Neural crest cell (in vitro differentiated cells): ENCODE measurements at regions not wholly inside any gene's neighbourhood (a gene's known extent, or its start where the extent isn't known, plus 50 kb on each side); places are given as distances from the start of the nearest gene placed in this dataset.
"Not testable (repeated sequence)": the region's sequence is repeated elsewhere in the genome, so short reads cannot be mapped to it uniquely, and the experiment has no call there.

Experiments used
- DNase-seq: peaks from one replicate; pipeline ENCODE4 v3.0.0; 2021; ENCODE audit warnings: low read depth, mixed read lengths, low spot score
- H3K27ac Mint-ChIP-seq: one replicate; pipeline ENCODE4 v1.8.0; 2021; ENCODE audit warnings: mild to moderate bottlenecking, mixed read lengths; ENCODE audit not compliant: unreplicated experiment
- H3K27me3 Mint-ChIP-seq: 2 replicates; pipeline ENCODE4 v1.8.0; 2021; ENCODE audit warnings: low read depth, mild to moderate bottlenecking, mixed read lengths
- H3K36me3 Mint-ChIP-seq: 2 replicates; pipeline ENCODE4 v1.8.0; 2021; ENCODE audit warnings: low read depth, mild to moderate bottlenecking, mixed read lengths
- H3K4me1 Mint-ChIP-seq: 2 replicates; pipeline ENCODE4 v1.8.0; 2021; ENCODE audit warnings: mixed read lengths
- H3K4me3 Mint-ChIP-seq: one replicate; pipeline ENCODE4 v1.8.0; 2021; ENCODE audit warnings: mild to moderate bottlenecking, mixed read lengths
- H3K9me3 Mint-ChIP-seq: 2 replicates; pipeline ENCODE4 v1.8.0; 2021; ENCODE audit warnings: mixed read lengths
- CTCF ChIP-seq: fragments of 200-600 bp; sonication (generic); conservative IDR thresholded peaks from 2 replicates; pipeline ENCODE4 v1.5.0; 2021; ENCODE audit warnings: antibody characterized with exemption, mild to moderate bottlenecking

GRCh38 chr2:142813830-142814829 is 63.3 kb upstream of the KYNU start:
- Mint-ChIP-seq H3K27ac (no peak overlapping the region), H3K36me3 (peaks cover 7% of the 10 kb centered on the region), H3K9me3 (peaks cover 8% of the 10 kb centered on the region), H3K27me3 (no peaks in the 10 kb centered on the region), H3K4me1 (peaks cover 17% of the 10 kb centered on the region), H3K4me3 (no peak overlapping the region)
- DNase-seq: no peak
- no peak for TF ChIP-seq CTCF

- not testable (repeated sequence) for DNase-seq, H3K9me3 Mint-ChIP-seq, H3K27me3 Mint-ChIP-seq, H3K27ac Mint-ChIP-seq, H3K36me3 Mint-ChIP-seq, H3K4me3 Mint-ChIP-seq
- peaks cover 17% of the 10 kb centered on the region for H3K4me1 Mint-ChIP-seq
Observed at GRCh38 chr2:142811644-142812043, 65.8 kb upstream of the KYNU start.

GRCh38 chr2:142805244-142805643 is 72.2 kb upstream of the KYNU start:
- Mint-ChIP-seq H3K27me3 (no peaks in the 10 kb centered on the region), H3K36me3 (no peaks in the 10 kb centered on the region), H3K4me3 (no peak overlapping the region), H3K4me1 (no peaks in the 10 kb centered on the region), H3K9me3 (no peaks in the 10 kb centered on the region), H3K27ac (no peak overlapping the region)
- DNase-seq: no peak
- TF ChIP-seq CTCF: no peak

GRCh38 chr2:142803158-142803557 is 74.3 kb upstream of the KYNU start:
- no peaks in the 10 kb centered on the region for H3K36me3 Mint-ChIP-seq
- no peaks in the 10 kb centered on the region for H3K9me3 Mint-ChIP-seq
- no peaks in the 10 kb centered on the region for H3K4me1 Mint-ChIP-seq
- no peak for DNase-seq
- H3K27ac Mint-ChIP-seq: no peak overlapping the region
- no peak overlapping the region for H3K4me3 Mint-ChIP-seq
- H3K27me3 Mint-ChIP-seq: no peaks in the 10 kb centered on the region
- TF ChIP-seq CTCF: no peak

GRCh38 chr2:142796588-142796987 is 80.9 kb upstream of the KYNU start:
- DNase-seq: no peak
- no peaks in the 10 kb centered on the region for H3K27me3 Mint-ChIP-seq
- no peak overlapping the region for H3K27ac Mint-ChIP-seq
- H3K9me3 Mint-ChIP-seq: peaks cover 3% of the 10 kb centered on the region
- H3K36me3 Mint-ChIP-seq: no peaks in the 10 kb centered on the region
- H3K4me3 Mint-ChIP-seq: no peak overlapping the region
- no peak for TF ChIP-seq CTCF
- H3K4me1 Mint-ChIP-seq: peaks cover 6% of the 10 kb centered on the region

GRCh38 chr2:142796161-142796560 is 81.3 kb upstream of the KYNU start:
- no peaks in the 10 kb centered on the region for H3K36me3 Mint-ChIP-seq
- TF ChIP-seq CTCF: no peak
- H3K4me1 Mint-ChIP-seq: peaks cover 6% of the 10 kb centered on the region
- H3K9me3 Mint-ChIP-seq: peaks cover 3% of the 10 kb centered on the region
- no peak overlapping the region for H3K4me3 Mint-ChIP-seq
- H3K27ac Mint-ChIP-seq: no peak overlapping the region
- no peaks in the 10 kb centered on the region for H3K27me3 Mint-ChIP-seq
- DNase-seq: no peak
